ENCODE measurements at regions not wholly inside any gene's neighbourhood (a gene's known extent, or its start where the extent isn't known, plus 50 kb on each side); places are given as distances from the start of the nearest gene placed in this dataset.

DNA sequence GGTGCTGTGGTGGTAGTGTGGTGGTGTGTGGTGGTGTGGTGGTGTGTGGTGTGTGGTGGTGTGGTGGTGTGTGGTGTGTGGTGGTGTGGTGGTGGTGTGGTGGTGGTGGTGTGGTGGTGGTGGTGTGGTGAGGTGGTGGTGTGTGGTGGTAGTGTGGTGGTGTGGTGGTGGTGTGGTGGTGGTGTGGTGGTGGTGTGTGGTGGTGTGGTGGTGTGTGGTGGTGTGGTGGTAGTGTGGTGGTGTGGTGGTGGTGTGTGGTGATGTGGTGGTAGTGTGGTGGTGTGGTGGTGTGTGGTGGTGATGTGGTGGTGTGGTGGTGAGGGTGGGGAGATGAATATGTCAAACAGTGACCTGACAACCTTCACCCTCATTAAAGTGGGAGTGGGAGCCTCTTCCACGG, 55.6 kb upstream of the DLGAP1 start:
- DNase-seq, result no peak

DNA sequence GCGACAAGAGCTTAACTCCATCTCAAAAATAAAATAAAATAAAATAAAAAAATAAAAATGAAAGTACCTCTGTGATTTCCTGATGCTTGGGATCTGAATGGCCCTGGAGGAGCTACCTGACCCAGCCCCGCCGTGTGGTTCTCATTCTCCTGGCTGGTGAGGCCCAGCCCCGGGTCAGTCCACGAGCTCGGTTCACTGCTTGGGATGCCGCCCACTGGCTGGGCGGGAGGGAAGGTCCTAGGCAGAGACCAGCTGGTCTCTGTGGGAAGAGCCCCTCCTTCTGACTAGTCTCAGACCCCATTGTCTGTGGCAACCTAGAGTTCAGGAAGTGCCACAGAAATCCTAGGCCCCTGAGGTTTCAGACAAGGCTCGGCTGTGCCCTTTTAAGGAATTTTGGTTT, 55.1 kb upstream of the DLGAP1 start:
- no peak for DNase-seq

All from activated naive CD4-positive, alpha-beta T cell (primary cell).